Calu3 (cell line): ENCODE measurements at regions not wholly inside any gene's neighbourhood (a gene's known extent, or its start where the extent isn't known, plus 50 kb on each side); places are given as distances from the start of the nearest gene placed in this dataset.

ENCODE experiments used
- BruUV-seq: library from RNA; stranded (reverse); fragments of 400-500 nt; replicated peaks from 2 replicates; lab custom pipeline; 2021; lab: Mats Ljungman, UMichigan
- CTCF ChIA-PET: fragments of 300-600 bp; sonication (Branson Sonifier 250); formaldehyde crosslinking; loops from one replicate; lab custom pipeline; 2022; ENCODE audit warnings: antibody characterized with exemption; lab: Charles Lee
- DNase-seq: peaks from one replicate; pipeline ENCODE4 v3.0.0; 2022
- H3K27ac Mint-ChIP-seq: one replicate; pipeline ENCODE4 v1.8.0; 2022; ENCODE audit warnings: mixed read lengths; ENCODE audit not compliant: unreplicated experiment
- H3K27me3 Mint-ChIP-seq: one replicate; pipeline ENCODE4 v1.8.0; 2022; ENCODE audit warnings: mixed read lengths; ENCODE audit not compliant: unreplicated experiment
- H3K36me3 Mint-ChIP-seq: one replicate; pipeline ENCODE4 v1.8.0; 2022; ENCODE audit warnings: mild to moderate bottlenecking, moderate library complexity, mixed read lengths; ENCODE audit not compliant: insufficient read depth, unreplicated experiment
- H3K4me1 Mint-ChIP-seq: one replicate; pipeline ENCODE4 v1.8.0; 2022; ENCODE audit warnings: mild to moderate bottlenecking, low read depth, mixed read lengths; ENCODE audit not compliant: unreplicated experiment
- H3K4me3 Mint-ChIP-seq: one replicate; pipeline ENCODE4 v1.8.0; 2022; ENCODE audit warnings: mild to moderate bottlenecking, low read depth, moderate library complexity, mixed read lengths; ENCODE audit not compliant: unreplicated experiment
- H3K9me3 Mint-ChIP-seq: one replicate; pipeline ENCODE4 v1.8.0; 2022; ENCODE audit warnings: low read depth, mixed read lengths; ENCODE audit not compliant: unreplicated experiment
- CTCF ChIP-seq: fragments of 200-600 bp; IDR thresholded peaks from one replicate; pipeline ENCODE4 v1.8.0; 2022; ENCODE audit warnings: antibody characterized with exemption; ENCODE audit not compliant: unreplicated experiment
- intact Hi-C: fragments of 100-400 bp; cut with micrococcal nuclease; formaldehyde crosslinking; loops from one replicate; pipeline ENCODE4 v1.10.0; 2022; ENCODE audit not compliant: unreplicated experiment

- no peak for DNase-seq
- no peaks in the 10 kb centered on the region for H3K36me3 Mint-ChIP-seq
- no peak overlapping the region for H3K4me3 Mint-ChIP-seq
- TF ChIP-seq CTCF = no peak
- H3K9me3 Mint-ChIP-seq = peaks cover 7% of the 10 kb centered on the region
- CTCF ChIA-PET = no interaction called here
- H3K27me3 Mint-ChIP-seq = no peaks in the 10 kb centered on the region
- BruUV-seq = no TSS peak
- no peak overlapping the region for H3K27ac Mint-ChIP-seq
- H3K4me1 Mint-ChIP-seq = no peaks in the 10 kb centered on the region
- intact Hi-C loops = no loop called here
Measured at GRCh38 chr5:3276896-3277295, 318.7 kb upstream of the IRX1 start.

- no peak for TF ChIP-seq CTCF
- H3K9me3 Mint-ChIP-seq = peaks cover 6% of the 10 kb centered on the region
- no peak overlapping the region for H3K4me3 Mint-ChIP-seq
- H3K27ac Mint-ChIP-seq = no peak overlapping the region
- no peaks in the 10 kb centered on the region for H3K27me3 Mint-ChIP-seq
- no peaks in the 10 kb centered on the region for H3K36me3 Mint-ChIP-seq
- CTCF ChIA-PET = no interaction called here
- intact Hi-C loops = no loop called here
- H3K4me1 Mint-ChIP-seq = no peaks in the 10 kb centered on the region
- BruUV-seq = no TSS peak
- no peak for DNase-seq
Measured at GRCh38 chr5:3269395-3270169, 326.1 kb upstream of the IRX1 start.

GRCh38 chr5:3268760-3269330, 326.8 kb upstream of the IRX1 start:
- TF ChIP-seq CTCF = no peak
- Mint-ChIP-seq H3K4me1 (no peaks in the 10 kb centered on the region), H3K27me3 (no peaks in the 10 kb centered on the region), H3K27ac (no peak overlapping the region), H3K9me3 (peaks cover 6% of the 10 kb centered on the region), H3K4me3 (no peak overlapping the region), H3K36me3 (no peaks in the 10 kb centered on the region)
- DNase-seq = no peak
- BruUV-seq = no TSS peak
- CTCF ChIA-PET = no interaction called here
- intact Hi-C loops = no loop called here

- H3K4me1 Mint-ChIP-seq = no peaks in the 10 kb centered on the region
- no TSS peak for BruUV-seq
- H3K36me3 Mint-ChIP-seq = no peaks in the 10 kb centered on the region
- H3K27me3 Mint-ChIP-seq = no peaks in the 10 kb centered on the region
- no peak for DNase-seq
- H3K9me3 Mint-ChIP-seq = peaks cover 11% of the 10 kb centered on the region
- no peak overlapping the region for H3K27ac Mint-ChIP-seq
- no peak overlapping the region for H3K4me3 Mint-ChIP-seq
- TF ChIP-seq CTCF = no peak
- intact Hi-C loops = no loop called here
- CTCF ChIA-PET = no interaction called here
Measured at GRCh38 chr5:3266861-3267260, 328.8 kb upstream of the IRX1 start.
